Amniotic stem cell (primary cell): ENCODE measurements at regions not wholly inside any gene's neighbourhood (a gene's known extent, or its start where the extent isn't known, plus 50 kb on each side); places are given as distances from the start of the nearest gene placed in this dataset.

Experiments used
- DNase-seq: peaks from one replicate; lab custom pipeline; 2025; lab: John Stamatoyannopoulos, UW

DNA sequence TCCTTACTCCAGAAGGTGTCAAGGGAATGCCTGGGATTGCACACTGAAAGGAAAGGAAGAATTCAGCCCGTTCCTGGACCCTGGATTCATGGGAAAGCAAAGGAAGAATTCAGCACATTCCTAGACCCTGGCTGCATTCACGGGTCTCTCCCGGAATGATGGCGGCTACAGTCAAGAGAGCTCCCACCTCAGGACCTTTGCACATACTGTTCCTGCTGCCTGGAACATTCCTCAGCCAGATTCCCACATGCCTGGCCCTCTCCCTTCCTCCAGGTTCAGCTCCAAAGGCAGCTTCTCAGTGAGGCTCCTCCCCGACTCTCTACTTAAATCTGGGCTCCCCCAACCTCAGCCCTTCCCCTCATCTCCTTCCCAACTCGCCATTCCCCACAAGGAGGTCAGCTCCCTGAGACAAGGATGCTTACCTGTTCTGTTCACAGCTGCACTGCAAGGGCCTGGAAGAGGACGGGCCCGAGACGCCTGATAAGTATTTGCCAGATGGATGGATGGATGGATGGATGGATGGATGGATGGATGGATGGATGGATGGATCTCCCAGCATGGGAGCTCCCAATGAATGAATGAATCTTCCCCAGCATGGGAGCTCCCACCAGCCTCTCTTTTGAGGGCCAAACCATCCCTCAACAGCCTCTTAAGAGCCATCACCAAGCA, 77.4 kb downstream of the NCOR2 start:
- no peak for DNase-seq

GRCh38 chr12:124489220-124489619, 78.2 kb downstream of the NCOR2 start:
- no peak for DNase-seq

- DNase-seq = no peak
Observed at GRCh38 chr12:124488520-124488919, 78.9 kb downstream of the NCOR2 start.

DNA sequence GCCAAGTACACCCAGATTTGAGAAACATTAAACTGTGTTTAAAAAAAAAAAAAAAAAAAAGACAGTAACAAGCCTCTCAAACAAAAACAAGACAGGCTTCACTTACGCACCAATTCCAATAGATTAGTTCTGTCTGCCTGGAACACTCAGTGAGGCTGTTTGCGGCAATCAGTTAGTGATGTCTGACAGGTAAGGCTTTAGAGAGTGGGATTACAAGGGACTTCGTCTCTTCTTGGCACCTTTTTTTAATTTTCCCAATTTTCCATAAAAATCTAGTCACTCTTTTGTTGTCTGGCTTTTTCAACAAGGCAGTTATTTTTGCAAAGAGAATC, 79.6 kb downstream of the NCOR2 start:
- no peak for DNase-seq

GRCh38 chr12:124487066-124487833, 80.2 kb downstream of the NCOR2 start:
- DNase-seq = no peak

- no peak for DNase-seq
Observed at GRCh38 chr12:124486346-124486963, 81.0 kb downstream of the NCOR2 start.

DNA sequence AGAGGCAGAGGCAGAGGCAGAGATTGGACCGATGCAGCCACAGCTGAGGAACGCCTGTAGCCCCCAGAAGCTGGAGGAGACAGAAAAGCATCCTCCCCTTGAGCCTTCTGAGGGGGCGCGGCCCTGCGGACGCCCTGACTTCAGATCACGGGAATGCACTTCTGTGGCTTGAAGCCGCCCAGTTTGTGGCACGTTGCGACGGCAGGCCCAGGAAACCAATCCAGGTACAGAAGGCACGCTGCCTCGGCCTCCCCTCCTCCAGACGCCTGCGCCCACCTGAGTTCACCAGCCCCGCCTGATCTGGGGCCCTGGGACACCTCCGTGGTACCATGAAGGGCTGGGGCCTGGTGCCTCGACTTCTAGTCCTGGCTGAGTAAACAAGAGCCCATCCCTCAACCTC, 82.0 kb downstream of the NCOR2 start:
- DNase-seq = no peak

DNA sequence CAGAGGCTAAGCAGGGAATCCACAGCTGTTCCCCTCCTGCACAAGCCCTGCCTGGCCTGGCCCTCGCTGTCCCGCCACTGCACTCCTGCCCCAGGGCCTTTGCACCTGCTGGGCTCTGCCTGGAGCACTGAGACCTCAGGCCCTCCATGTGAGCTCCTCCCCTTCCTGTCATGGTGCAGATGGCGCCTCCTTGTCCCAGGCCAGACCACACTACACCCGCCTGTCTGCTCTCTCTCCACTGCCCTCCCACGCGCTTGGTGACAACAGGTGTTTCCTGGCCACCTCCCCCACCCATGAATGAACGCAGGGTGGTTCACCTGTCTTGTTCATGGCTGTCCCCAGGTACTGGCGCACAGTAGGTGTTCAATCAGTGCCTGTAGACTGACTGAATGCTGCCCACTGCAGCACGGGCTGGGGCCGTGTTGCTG, 82.9 kb downstream of the NCOR2 start:
- no peak for DNase-seq

GRCh38 chr12:124484067-124484466, 83.3 kb downstream of the NCOR2 start:
- no peak for DNase-seq

GRCh38 chr12:124482901-124483799, 84.3 kb downstream of the NCOR2 start:
- DNase-seq = no peak

- DNase-seq = no peak
Observed at GRCh38 chr12:124482567-124482893, 84.9 kb downstream of the NCOR2 start.

DNA sequence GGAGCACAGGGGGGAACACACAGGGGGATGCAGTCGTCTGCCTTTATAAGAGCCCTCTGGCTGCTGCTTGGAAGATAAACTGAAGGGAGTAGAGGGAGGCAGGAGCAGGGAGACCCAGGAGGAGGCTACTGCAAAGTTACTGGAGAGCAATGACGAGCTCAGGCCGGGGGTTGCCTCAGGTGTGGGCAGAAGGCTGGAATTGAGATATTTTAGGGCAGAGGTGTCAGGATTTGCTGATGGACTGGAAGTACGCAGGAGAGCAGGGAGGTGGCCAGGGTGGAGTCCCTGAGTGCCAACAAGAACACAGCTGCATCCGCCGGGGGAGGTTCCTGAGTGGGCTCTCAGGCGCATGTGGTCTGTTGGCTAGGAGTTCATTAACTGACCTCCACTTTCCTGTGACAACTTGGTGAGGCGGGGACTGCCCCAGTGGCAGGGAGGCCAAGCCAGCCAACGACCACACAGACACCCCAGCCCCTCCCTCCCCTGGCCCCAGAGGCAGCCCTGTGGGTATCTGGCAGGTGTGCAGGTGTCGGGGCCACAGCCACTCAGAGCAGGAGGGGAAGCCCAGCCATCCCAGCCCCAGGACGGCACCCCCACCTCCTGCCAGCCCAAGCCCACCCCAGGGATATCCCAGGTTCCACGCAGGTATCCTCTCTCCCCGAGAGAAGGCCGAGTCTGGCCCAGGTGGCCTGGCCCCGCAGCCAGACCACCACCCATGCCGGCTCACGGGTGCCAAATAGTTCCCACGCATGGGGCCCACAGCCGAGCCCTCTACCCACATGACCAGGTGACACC, 85.4 kb downstream of the NCOR2 start:
- DNase-seq = no peak

- DNase-seq = no peak
Observed at GRCh38 chr12:124481257-124481750, 86.1 kb downstream of the NCOR2 start.

GRCh38 chr12:124480469-124481256, 86.7 kb downstream of the NCOR2 start:
- DNase-seq = peak; percentile 38

GRCh38 chr12:124479680-124480468, 87.5 kb downstream of the NCOR2 start:
- no peak for DNase-seq

GRCh38 chr12:124478985-124479645, 88.3 kb downstream of the NCOR2 start:
- no peak for DNase-seq

- DNase-seq = no peak
Observed at GRCh38 chr12:124478416-124478815, 89.0 kb downstream of the NCOR2 start.

- DNase-seq = no peak
Observed at GRCh38 chr12:124477107-124477915, 90.1 kb downstream of the NCOR2 start.
